WTC11 (cell line): ENCODE measurements at regions not wholly inside any gene's neighbourhood (a gene's known extent, or its start where the extent isn't known, plus 50 kb on each side); places are given as distances from the start of the nearest gene placed in this dataset.

Experiments
- ATF3 ChIP-seq: sonication (generic); formaldehyde crosslinking; conservative IDR thresholded peaks from 2 replicates; pipeline ENCODE4 v1.8.1; 2022; ENCODE audit warnings: mild to moderate bottlenecking, missing genetic modification reagents
- CTCF ChIP-seq: fragments of 200-600 bp; IDR thresholded peaks from 2 replicates; pipeline ENCODE4 v1.8.0; 2022; ENCODE audit warnings: antibody characterized with exemption
- E2F5 ChIP-seq: sonication (generic); formaldehyde crosslinking; IDR thresholded peaks from 2 replicates; pipeline ENCODE4 v1.8.1; 2022; ENCODE audit warnings: mild to moderate bottlenecking, moderate library complexity, missing genetic modification reagents
- FOXK1 ChIP-seq: sonication (generic); formaldehyde crosslinking; IDR thresholded peaks from 2 replicates; pipeline ENCODE4 v1.8.0; 2022; ENCODE audit warnings: mild to moderate bottlenecking, moderate library complexity, missing genetic modification reagents
- SP1 ChIP-seq: sonication (generic); formaldehyde crosslinking; conservative IDR thresholded peaks from 2 replicates; pipeline ENCODE4 v1.8.1; 2022; ENCODE audit warnings: missing genetic modification reagents
- TCF7 ChIP-seq: sonication (generic); formaldehyde crosslinking; IDR thresholded peaks from 2 replicates; pipeline ENCODE4 v1.8.0; 2022; ENCODE audit warnings: mild to moderate bottlenecking, low read depth, missing genetic modification reagents, moderate library complexity
- TEAD4 ChIP-seq: sonication (generic); formaldehyde crosslinking; IDR thresholded peaks from 2 replicates; pipeline ENCODE4 v1.8.0; 2022; ENCODE audit warnings: mild to moderate bottlenecking, missing genetic modification reagents
- USF1 ChIP-seq: sonication (generic); formaldehyde crosslinking; IDR thresholded peaks from 2 replicates; pipeline ENCODE4 v1.8.0; 2022; ENCODE audit warnings: mild to moderate bottlenecking, missing genetic modification reagents
- ZNF263 ChIP-seq: sonication (generic); formaldehyde crosslinking; IDR thresholded peaks from 2 replicates; pipeline ENCODE4 v1.8.1; 2022; ENCODE audit warnings: low read depth, mild to moderate bottlenecking, moderate library complexity, missing genetic modification reagents

- TF ChIP-seq CTCF, result no peak
- no peak for TF ChIP-seq ATF3 (CRISPR knock-in tag)
- TF ChIP-seq E2F5 (CRISPR knock-in tag), result no peak
- TF ChIP-seq TCF7 (CRISPR knock-in tag), result no peak
- TF ChIP-seq FOXK1 (CRISPR knock-in tag), result no peak
- no peak for TF ChIP-seq USF1 (CRISPR knock-in tag)
- TF ChIP-seq TEAD4 (CRISPR knock-in tag), result no peak
- TF ChIP-seq SP1 (CRISPR knock-in tag), result no peak
- no peak for TF ChIP-seq ZNF263 (CRISPR knock-in tag)
Measured at GRCh38 chr10:130687566-130687965, 551.4 kb downstream of the GLRX3 start.
